ENCODE measurements at regions not wholly inside any gene's neighbourhood (a gene's known extent, or its start where the extent isn't known, plus 50 kb on each side); places are given as distances from the start of the nearest gene placed in this dataset.

DNA sequence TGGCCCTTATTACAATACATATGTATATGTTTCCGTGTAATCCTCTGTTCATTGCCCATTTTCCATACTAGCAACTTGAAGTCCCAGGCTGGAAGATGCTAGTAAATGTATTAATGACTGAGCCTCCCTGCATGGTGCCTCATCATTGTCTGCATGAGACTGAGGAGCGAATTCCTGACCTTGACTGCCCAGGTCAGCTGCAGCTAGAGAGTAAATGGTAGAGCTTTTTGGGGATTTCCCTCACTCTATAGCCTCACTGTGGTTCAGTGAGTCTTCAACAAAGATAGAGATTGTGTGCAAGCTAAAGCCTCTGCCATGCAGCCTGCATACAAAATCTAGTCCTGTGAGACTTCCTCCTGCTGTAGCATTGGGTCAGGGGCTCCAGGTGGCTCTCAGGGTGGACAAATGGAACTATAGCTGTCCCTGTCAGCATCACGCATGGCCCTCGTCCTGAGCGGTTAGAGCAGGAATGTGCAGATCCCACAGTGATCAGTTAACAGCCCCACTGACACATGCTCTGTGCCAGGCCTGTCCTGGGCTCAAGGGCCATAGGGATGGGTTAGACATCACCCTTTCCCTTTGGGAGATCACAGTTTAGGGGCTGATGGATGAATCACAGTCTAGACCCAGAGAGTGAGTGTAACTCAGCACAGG is 741.7 kb downstream of the MATN1 start:
- no peak overlapping the region for H2AFZ ChIP-seq (replicated peaks)
- no peaks in the 10 kb centered on the region for H3K36me3 ChIP-seq
- H3K27me3 ChIP-seq = no peaks in the 10 kb centered on the region
- Mint-ChIP-seq H3K4me3 (no peak overlapping the region), H3K4me1 (peaks cover 27% of the 10 kb centered on the region), H3K27ac (no peak overlapping the region), H3K27me3 (ENCODE audit: insufficient read depth, low read depth) (peaks cover 6% of the 10 kb centered on the region), H3K9me3 (peaks cover 3% of the 10 kb centered on the region), H3K36me3 (peaks cover 2% of the 10 kb centered on the region)
- H3K4me3 ChIP-seq = no peak overlapping the region
- H3F3A ChIP-seq (ENCODE audit: low read depth) = peaks cover 10% of the 10 kb centered on the region
- no peaks in the 10 kb centered on the region for H3K79me2 ChIP-seq (ENCODE audit: low read depth)
- H3K9me3 ChIP-seq (ENCODE audit: low read depth) = no peaks in the 10 kb centered on the region
- no peak overlapping the region for H3K27ac ChIP-seq
- no peak overlapping the region for H3K4me2 ChIP-seq
- no peak for DNase-seq (ENCODE audit: low spot score)
- no peak for TF ChIP-seq EZH2 (IDR thresholded peaks at IDR 0.05)
- TF ChIP-seq EZH2phosphoT487 (IDR thresholded peaks at IDR 0.05) = no peak
- TF ChIP-seq, protein P1, sequence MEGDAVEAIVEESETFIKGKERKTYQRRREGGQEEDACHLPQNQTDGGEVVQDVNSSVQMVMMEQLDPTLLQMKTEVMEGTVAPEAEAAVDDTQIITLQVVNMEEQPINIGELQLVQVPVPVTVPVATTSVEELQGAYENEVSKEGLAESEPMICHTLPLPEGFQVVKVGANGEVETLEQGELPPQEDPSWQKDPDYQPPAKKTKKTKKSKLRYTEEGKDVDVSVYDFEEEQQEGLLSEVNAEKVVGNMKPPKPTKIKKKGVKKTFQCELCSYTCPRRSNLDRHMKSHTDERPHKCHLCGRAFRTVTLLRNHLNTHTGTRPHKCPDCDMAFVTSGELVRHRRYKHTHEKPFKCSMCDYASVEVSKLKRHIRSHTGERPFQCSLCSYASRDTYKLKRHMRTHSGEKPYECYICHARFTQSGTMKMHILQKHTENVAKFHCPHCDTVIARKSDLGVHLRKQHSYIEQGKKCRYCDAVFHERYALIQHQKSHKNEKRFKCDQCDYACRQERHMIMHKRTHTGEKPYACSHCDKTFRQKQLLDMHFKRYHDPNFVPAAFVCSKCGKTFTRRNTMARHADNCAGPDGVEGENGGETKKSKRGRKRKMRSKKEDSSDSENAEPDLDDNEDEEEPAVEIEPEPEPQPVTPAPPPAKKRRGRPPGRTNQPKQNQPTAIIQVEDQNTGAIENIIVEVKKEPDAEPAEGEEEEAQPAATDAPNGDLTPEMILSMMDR (IDR thresholded peaks at IDR 0.05) = no peak
- H3K4me1 ChIP-seq = peaks cover 15% of the 10 kb centered on the region
- H4K20me1 ChIP-seq (ENCODE audit: low read depth) = no peaks in the 10 kb centered on the region
- H3K9ac ChIP-seq = no peak overlapping the region

DNA sequence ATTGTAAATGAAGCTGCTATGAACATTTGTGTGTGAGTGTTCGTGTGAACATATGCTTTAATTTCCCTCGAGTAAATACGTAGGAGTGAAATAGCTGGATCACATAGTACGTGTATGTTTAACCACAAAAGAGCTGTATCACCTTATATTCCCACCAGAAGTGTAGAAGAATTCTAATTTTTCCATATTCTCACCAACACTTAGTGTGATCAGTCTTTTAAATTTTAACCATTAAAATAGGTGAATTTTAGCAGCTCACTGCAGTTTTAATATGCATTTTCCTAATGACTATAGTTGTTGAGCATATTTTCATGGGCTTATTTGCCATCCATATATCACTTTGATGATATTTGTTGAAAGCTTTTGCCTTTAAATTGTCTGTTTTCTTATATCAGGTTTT is 741.2 kb downstream of the PTPRU start:
- H3K27ac Mint-ChIP-seq = no peak overlapping the region
- H3K9me3 Mint-ChIP-seq = peaks cover 3% of the 10 kb centered on the region
- no peaks in the 10 kb centered on the region for H3K36me3 Mint-ChIP-seq
- no peaks in the 10 kb centered on the region for H3K36me3 ChIP-seq
- H3K9me3 ChIP-seq (ENCODE audit: low read depth) = no peaks in the 10 kb centered on the region
- peaks cover 31% of the 10 kb centered on the region for H3K4me1 Mint-ChIP-seq
- no peak overlapping the region for H3K27ac ChIP-seq
- no peak overlapping the region for H3K4me2 ChIP-seq
- TF ChIP-seq, protein P1 (IDR thresholded peaks at IDR 0.05) = no peak
- TF ChIP-seq EZH2phosphoT487 (IDR thresholded peaks at IDR 0.05) (no peak), EZH2 (IDR thresholded peaks at IDR 0.05) (no peak)
- H3F3A ChIP-seq (ENCODE audit: low read depth) = no peaks in the 10 kb centered on the region
- no peak overlapping the region for H3K4me3 ChIP-seq
- H3K9ac ChIP-seq = no peak overlapping the region
- no peak for DNase-seq (ENCODE audit: low spot score)
- H3K27me3 Mint-ChIP-seq (ENCODE audit: insufficient read depth, low read depth) = peaks cover 9% of the 10 kb centered on the region
- no peaks in the 10 kb centered on the region for H4K20me1 ChIP-seq (ENCODE audit: low read depth)
- no peaks in the 10 kb centered on the region for H3K27me3 ChIP-seq
- no peak overlapping the region for H2AFZ ChIP-seq (replicated peaks)
- H3K4me1 ChIP-seq = no peaks in the 10 kb centered on the region
- no peak overlapping the region for H3K4me3 Mint-ChIP-seq
- no peaks in the 10 kb centered on the region for H3K79me2 ChIP-seq (ENCODE audit: low read depth)

DNA sequence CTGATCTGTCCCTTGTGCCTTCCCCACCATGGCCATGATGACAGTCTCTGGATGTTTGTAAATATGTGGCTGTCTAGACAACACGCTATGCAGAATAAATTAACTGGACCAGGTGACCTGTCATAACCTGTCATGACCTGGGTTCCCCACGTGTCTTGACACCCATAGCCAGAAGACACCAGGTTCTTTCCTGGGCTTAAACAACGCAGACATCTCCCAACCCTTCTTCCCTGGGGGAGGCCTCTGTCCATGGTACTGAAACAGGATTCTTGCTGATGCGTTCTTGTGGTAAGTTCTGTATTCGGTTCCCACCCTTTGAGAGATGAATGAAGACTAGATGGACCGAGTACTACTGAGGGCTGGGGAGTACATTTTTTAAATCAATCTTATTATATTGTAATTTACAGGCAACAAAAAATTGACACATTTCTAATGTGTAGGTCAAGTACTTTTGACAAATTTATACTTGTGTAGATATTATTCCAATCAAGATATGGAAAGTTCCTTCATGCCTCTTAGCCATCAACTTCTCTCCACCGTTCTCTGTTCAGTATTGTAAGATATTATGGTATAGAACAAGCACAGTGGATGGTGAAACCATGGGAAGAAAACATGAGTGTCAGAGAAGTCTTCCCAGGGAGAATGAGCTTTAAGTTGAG is 738.8 kb downstream of the PTPRU start:
- no peak overlapping the region for H3K4me3 ChIP-seq
- H3K4me2 ChIP-seq = no peak overlapping the region
- peak; percentile 76 for DNase-seq (ENCODE audit: low spot score)
- H3K4me1 ChIP-seq = no peaks in the 10 kb centered on the region
- H3K27ac ChIP-seq = no peak overlapping the region
- Mint-ChIP-seq H3K27ac (no peak overlapping the region), H3K36me3 (no peaks in the 10 kb centered on the region), H3K4me1 (peaks cover 31% of the 10 kb centered on the region), H3K4me3 (peak overlapping the region; percentile 27), H3K27me3 (ENCODE audit: insufficient read depth, low read depth) (peaks cover 6% of the 10 kb centered on the region), H3K9me3 (peaks cover 5% of the 10 kb centered on the region)
- no peak overlapping the region for H2AFZ ChIP-seq (replicated peaks)
- H4K20me1 ChIP-seq (ENCODE audit: low read depth) = no peaks in the 10 kb centered on the region
- no peaks in the 10 kb centered on the region for H3K36me3 ChIP-seq
- no peaks in the 10 kb centered on the region for H3F3A ChIP-seq (ENCODE audit: low read depth)
- TF ChIP-seq EZH2 (IDR thresholded peaks at IDR 0.05) (no peak), EZH2phosphoT487 (IDR thresholded peaks at IDR 0.05) (no peak)
- TF ChIP-seq, protein P1 (IDR thresholded peaks at IDR 0.05) = no peak
- no peak overlapping the region for H3K9ac ChIP-seq
- no peaks in the 10 kb centered on the region for H3K27me3 ChIP-seq
- H3K9me3 ChIP-seq (ENCODE audit: low read depth) = no peaks in the 10 kb centered on the region
- H3K79me2 ChIP-seq (ENCODE audit: low read depth) = no peaks in the 10 kb centered on the region

Data from neural progenitor cell (in vitro differentiated cells).